HG02885 (cell line): ENCODE measurements at regions not wholly inside any gene's neighbourhood (a gene's known extent, or its start where the extent isn't known, plus 50 kb on each side); places are given as distances from the start of the nearest gene placed in this dataset.
"Not testable (repeated sequence)": the region's sequence is repeated elsewhere in the genome, so short reads cannot be mapped to it uniquely, and the experiment has no call there.

ENCODE experiments used
- ATAC-seq: cut with Tn5 transposase; IDR thresholded peaks from one replicate; pipeline ENCODE4 v1.9.1; 2021; ENCODE audit warnings: mild to moderate bottlenecking; ENCODE audit not compliant: unreplicated experiment, poor library complexity

- no peak for ATAC-seq
Measured at GRCh38 chr2:107530046-107530445, 296.6 kb upstream of the RGPD4 start.

- ATAC-seq = no peak
Measured at GRCh38 chr2:107534926-107535325, 291.8 kb upstream of the RGPD4 start.

- ATAC-seq = not testable (repeated sequence)
Measured at GRCh38 chr2:107535905-107536689, 290.6 kb upstream of the RGPD4 start.

GRCh38 chr2:107542314-107542740 lies 284.4 kb upstream of the RGPD4 start:
- ATAC-seq = no peak

GRCh38 chr2:107543793-107544192 lies 282.9 kb upstream of the RGPD4 start:
- no peak for ATAC-seq

GRCh38 chr2:107545066-107545465 lies 281.6 kb upstream of the RGPD4 start:
- no peak for ATAC-seq

- ATAC-seq = no peak
Measured at GRCh38 chr2:107545851-107546250, 280.8 kb upstream of the RGPD4 start.

GRCh38 chr2:107548216-107548615 lies 278.5 kb upstream of the RGPD4 start:
- ATAC-seq = no peak

GRCh38 chr2:107553046-107553445 lies 273.6 kb upstream of the RGPD4 start:
- ATAC-seq = no peak

GRCh38 chr2:107553539-107553938 lies 273.2 kb upstream of the RGPD4 start:
- ATAC-seq = no peak

GRCh38 chr2:107556038-107556627 lies 270.6 kb upstream of the RGPD4 start:
- no peak for ATAC-seq

- no peak for ATAC-seq
Measured at GRCh38 chr2:107558295-107558694, 268.4 kb upstream of the RGPD4 start.

GRCh38 chr2:107569496-107569895 lies 257.2 kb upstream of the RGPD4 start:
- no peak for ATAC-seq

- no peak for ATAC-seq
Measured at GRCh38 chr2:107570876-107571275, 255.8 kb upstream of the RGPD4 start.

- not testable (repeated sequence) for ATAC-seq
Measured at GRCh38 chr2:107572890-107573289, 253.8 kb upstream of the RGPD4 start.

GRCh38 chr2:107576991-107577390 lies 249.7 kb upstream of the RGPD4 start:
- ATAC-seq = no peak

- no peak for ATAC-seq
Measured at GRCh38 chr2:107582487-107582886, 244.2 kb upstream of the RGPD4 start.

- ATAC-seq = no peak
Measured at GRCh38 chr2:107584577-107584976, 242.1 kb upstream of the RGPD4 start.

- no peak for ATAC-seq
Measured at GRCh38 chr2:107585851-107586250, 240.8 kb upstream of the RGPD4 start.

GRCh38 chr2:107588181-107588580 lies 238.5 kb upstream of the RGPD4 start:
- no peak for ATAC-seq

- no peak for ATAC-seq
Measured at GRCh38 chr2:107589079-107589491, 237.6 kb upstream of the RGPD4 start.
